Uterus (tissue), 3 donors: ENCODE measurements at regions not wholly inside any gene's neighbourhood (a gene's known extent, or its start where the extent isn't known, plus 50 kb on each side); places are given as distances from the start of the nearest gene placed in this dataset.
"Not testable (repeated sequence)": the region's sequence is repeated elsewhere in the genome, so short reads cannot be mapped to it uniquely, and the experiment has no call there.

ENCODE experiments used
- DNase-seq, 2 donors: peaks; one replicate each; pipeline ENCODE4 v3.0.0-alpha.2; 2019 to 2020
- H3K27ac ChIP-seq, 2 donors: fragments of 200-600 bp; sonication (generic); 1 replicate in 1 of 2; 2 replicates in 1 of 2; pipeline ENCODE4 v1.5.1; 2016 to 2018
- H3K27me3 ChIP-seq, 2 donors: fragments of 200-600 bp; sonication (generic); one replicate each; pipeline ENCODE4 v1.5.1; 2018 to 2019; ENCODE audit warnings: control low read depth in 1 of 2
- H3K36me3 ChIP-seq, 2 donors: fragments of 200-600 bp; sonication (generic); one replicate each; pipeline ENCODE4 v1.5.1; 2019; ENCODE audit warnings: control low read depth in 1 of 2
- H3K4me1 ChIP-seq, 2 donors: fragments of 200-600 bp; sonication (generic); one replicate each; pipeline ENCODE4 v1.5.1; 2018 to 2019; ENCODE audit warnings: control low read depth in 1 of 2
- H3K4me3 ChIP-seq, 2 donors: fragments of 200-600 bp; sonication (generic); 1 replicate in 1 of 2; 2 replicates in 1 of 2; pipeline ENCODE4 v1.5.1; 2018 to 2019; ENCODE audit warnings: mild to moderate bottlenecking in 1 of 2
- H3K9me3 ChIP-seq, 2 donors: fragments of 200-600 bp; sonication (generic); one replicate each; pipeline ENCODE4 v1.5.1; 2019; ENCODE audit warnings: control low read depth in 1 of 2
- CTCF ChIP-seq, 4 experiments: fragments of 200-600 bp in 2 of 4; fragments of 450-650 bp in 2 of 4; sonication (generic) in 2 of 4; IDR thresholded peaks; one replicate each; pipeline ENCODE4 v1.5.1; 2016 to 2019; ENCODE audit warnings: antibody characterized with exemption in 4 of 4, mild to moderate bottlenecking in 2 of 4, moderate library complexity in 1 of 4
- POLR2A ChIP-seq, 2 donors: fragments of 450-650 bp; IDR thresholded peaks; one replicate each; pipeline ENCODE4 v1.6.1; 2016; ENCODE audit warnings: antibody characterized with exemption in 2 of 2, mild to moderate bottlenecking in 1 of 2, moderate library complexity in 1 of 2
- intact Hi-C: fragments of 100-400 bp; cut with DNase I; formaldehyde crosslinking; loops from one replicate; pipeline ENCODE4 v1.15.1; 2023; ENCODE audit warnings: low total_unique reads
- donor health status: DM: yes; HTN: yes; CAD: no.

- H3K27ac ChIP-seq: no peak overlapping the region
- no peaks in the 10 kb centered on the region for H3K27me3 ChIP-seq
- intact Hi-C loops: no loop called here
- no peaks in the 10 kb centered on the region for H3K36me3 ChIP-seq
- no peaks in the 10 kb centered on the region for H3K4me1 ChIP-seq
- TF ChIP-seq CTCF (IDR thresholded peaks at IDR 0.05): no peak
- no peak for TF ChIP-seq POLR2A (IDR thresholded peaks at IDR 0.05)
- H3K4me3 ChIP-seq: no peak overlapping the region
- no peak for DNase-seq
- H3K9me3 ChIP-seq: no peaks in the 10 kb centered on the region
These were observed 585.3 kb upstream of the USP24 start for GRCh38 chr1:55800503-55800902.

- intact Hi-C loops: no loop called here
- no peak for TF ChIP-seq CTCF (IDR thresholded peaks at IDR 0.05)
- no peak for TF ChIP-seq POLR2A (IDR thresholded peaks at IDR 0.05)
- no peaks in the 10 kb centered on the region for H3K4me1 ChIP-seq
These were observed 578.7 kb upstream of the USP24 start for GRCh38 chr1:55793856-55794255.

GRCh38 chr1:55792870-55793269 is 577.7 kb upstream of the USP24 start:
- no peak for TF ChIP-seq POLR2A (IDR thresholded peaks at IDR 0.05)
- no peak for TF ChIP-seq CTCF (IDR thresholded peaks at IDR 0.05)
- no peaks in the 10 kb centered on the region for H3K27me3 ChIP-seq
- no peak overlapping the region for H3K4me3 ChIP-seq
- H3K27ac ChIP-seq: no peak overlapping the region
- intact Hi-C loops: no loop called here
- H3K4me1 ChIP-seq: no peaks in the 10 kb centered on the region
- no peak for DNase-seq
- no peaks in the 10 kb centered on the region for H3K9me3 ChIP-seq
- H3K36me3 ChIP-seq: no peaks in the 10 kb centered on the region

More at GRCh38 chr1:55793856-55794255, 578.7 kb upstream of the USP24 start:
- no peaks in the 10 kb centered on the region for H3K27me3 ChIP-seq
- no peaks in the 10 kb centered on the region for H3K9me3 ChIP-seq
- H3K4me3 ChIP-seq: no peak overlapping the region
- H3K27ac ChIP-seq: no peak overlapping the region
- DNase-seq: no peak
- H3K36me3 ChIP-seq: no peaks in the 10 kb centered on the region

GRCh38 chr1:55789466-55789865 is 574.3 kb upstream of the USP24 start:
- Histone ChIP-seq H3K4me1 (no peaks in the 10 kb centered on the region), H3K27ac (no peak overlapping the region), H3K27me3 (no peaks in the 10 kb centered on the region), H3K36me3 (no peaks in the 10 kb centered on the region), H3K9me3 (no peaks in the 10 kb centered on the region), H3K4me3 (no peak overlapping the region)
- no peak for DNase-seq
- intact Hi-C loops: no loop called here
- TF ChIP-seq POLR2A (IDR thresholded peaks at IDR 0.05): no peak
- TF ChIP-seq CTCF (IDR thresholded peaks at IDR 0.05): no peak

GRCh38 chr1:55786396-55786795 is 571.2 kb upstream of the USP24 start:
- Histone ChIP-seq H3K4me1 (peaks cover 0 to 6% of the 10 kb centered on the region in 2 donors), H3K27me3 (no peaks in the 10 kb centered on the region), H3K9me3 (no peaks in the 10 kb centered on the region), H3K4me3 (no peak overlapping the region), H3K36me3 (no peaks in the 10 kb centered on the region), H3K27ac (no peak overlapping the region)
- intact Hi-C loops: no loop called here
- TF ChIP-seq POLR2A (IDR thresholded peaks at IDR 0.05): no peak
- no peak for TF ChIP-seq CTCF (IDR thresholded peaks at IDR 0.05)
- no peak for DNase-seq

GRCh38 chr1:55784941-55785450 is 569.8 kb upstream of the USP24 start:
- H3K9me3 ChIP-seq, DNase-seq, H3K36me3 ChIP-seq, intact Hi-C loops, H3K4me3 ChIP-seq, H3K27me3 ChIP-seq, H3K27ac ChIP-seq, H3K4me1 ChIP-seq: not testable (repeated sequence)
